ENCODE measurements at regions not wholly inside any gene's neighbourhood (a gene's known extent, or its start where the extent isn't known, plus 50 kb on each side); places are given as distances from the start of the nearest gene placed in this dataset.

- no peak overlapping the region for H3K9ac ChIP-seq (ENCODE audit: insufficient read depth, low read depth, low read length)
- intact Hi-C loops (cut with micrococcal nuclease; ENCODE audit: unreplicated experiment) (no loop called here), in situ Hi-C loops (cut with HindIII; ENCODE audit: extremely low pct_ligation_motif_present, low pct_unique_long_range_greater_than_20kb) (no loop called here)
- H3K27me3 ChIP-seq (ENCODE audit: control insufficient read depth in 1 of 2, insufficient read depth in 2 of 2, low read length in 2 of 2): 0 out of 5 replicates have a peak, but pooled peaks cover 0 to 1% of the 10 kb centered on the region in 2 experiments
- H4K20me1 ChIP-seq (ENCODE audit: insufficient read depth, low read length): no peaks in the 10 kb centered on the region
- no peaks in the 10 kb centered on the region for H3K4me1 ChIP-seq (ENCODE audit: insufficient read depth, low read length)
- CTCF ChIA-PET (ENCODE audit: low intra/inter-chr PET ratio, low total read pairs): no interaction called here
- H3K9me3 ChIP-seq (ENCODE audit: low read length): no peaks in the 10 kb centered on the region
- H3K36me3 ChIP-seq (replicated peaks in 1 of 2; ENCODE audit: control insufficient read depth in 1 of 2, insufficient read depth in 2 of 2, low read length in 2 of 2): no peaks in the 10 kb centered on the region
- no peak overlapping the region for H3K27ac ChIP-seq (ENCODE audit: extremely low read length, insufficient read depth, low read length)
- no peak overlapping the region for H3K4me2 ChIP-seq (ENCODE audit: low read depth, low read length)
- H2AFZ ChIP-seq (ENCODE audit: low read length): no peak overlapping the region
- ATAC-seq: no peak
- under 1% methylated on average over 4 of the region's 4 CpGs for WGBS (ENCODE audit: low lambda C conversion rate)
- H3K4me3 ChIP-seq (replicated peaks in 1 of 3; ENCODE audit: insufficient read depth in 1 of 3, low read depth in 2 of 3, low read length in 3 of 3): no peak overlapping the region
- FAIRE-seq: no peak
- no peaks in the 10 kb centered on the region for H3K79me2 ChIP-seq (ENCODE audit: insufficient read depth, low read length)
- DNase-seq (ENCODE audit: low spot score): no peak
- BruUV-seq (replicated peaks): no TSS peak
- POLR2A ChIA-PET: no interaction called here
- TF ChIP-seq PREB (CRISPR knock-in tag; IDR thresholded peaks at IDR 0.05) (no peak), KDM3A (CRISPR knock-in tag; IDR thresholded peaks at IDR 0.05; ENCODE audit: low read depth) (no peak), ELF1 (CRISPR knock-in tag; IDR thresholded peaks at IDR 0.05) (no peak), MED1 (CRISPR knock-in tag; IDR thresholded peaks at IDR 0.05) (no peak), THAP9 (CRISPR knock-in tag; IDR thresholded peaks at IDR 0.05; ENCODE audit: borderline replicate concordance) (no peak), ZNF605 (CRISPR knock-in tag; IDR thresholded peaks at IDR 0.05) (no peak), ZIK1 (CRISPR knock-in tag; IDR thresholded peaks at IDR 0.05; ENCODE audit: borderline replicate concordance, low read depth) (no peak), MBD4 (IDR thresholded peaks at IDR 0.05; ENCODE audit: borderline replicate concordance, low read length) (no peak), MTA1 (CRISPR knock-in tag; IDR thresholded peaks at IDR 0.05; ENCODE audit: borderline replicate concordance) (no peak), ETS1 (CRISPR knock-in tag; IDR thresholded peaks at IDR 0.05) (no peak), ATRX (CRISPR knock-in tag; IDR thresholded peaks at IDR 0.05; ENCODE audit: borderline replicate concordance) (no peak), ZNF558 (CRISPR knock-in tag; IDR thresholded peaks at IDR 0.05; ENCODE audit: borderline replicate concordance) (no peak), SP5 (CRISPR knock-in tag; IDR thresholded peaks at IDR 0.05; ENCODE audit: borderline replicate concordance, low read depth) (no peak), MNT (IDR thresholded peaks at IDR 0.05) (no peak), ZNF12 (CRISPR knock-in tag; IDR thresholded peaks at IDR 0.05) (no peak), THAP8 (CRISPR knock-in tag; IDR thresholded peaks at IDR 0.05; ENCODE audit: borderline replicate concordance) (no peak)
Measured at GRCh38 chr2:23238011-23238657, 146.8 kb upstream of the KLHL29 start.

All from HepG2 (cell line).